Ishikawa (cell line): ENCODE measurements at regions not wholly inside any gene's neighbourhood (a gene's known extent, or its start where the extent isn't known, plus 50 kb on each side); places are given as distances from the start of the nearest gene placed in this dataset.

ENCODE experiments used
- EGR1 ChIP-seq: IDR thresholded peaks from 2 replicates; pipeline ENCODE4 v1.6.1; 2012
- MAX ChIP-seq: IDR thresholded peaks from 2 replicates; pipeline ENCODE4 v1.6.1; 2012
- NFIC ChIP-seq: IDR thresholded peaks from 2 replicates; pipeline ENCODE4 v1.6.1; 2012
- REST ChIP-seq: IDR thresholded peaks from 2 replicates; pipeline ENCODE4 v1.6.1; 2012; ENCODE audit warnings: low read depth, mild to moderate bottlenecking
- TEAD4 ChIP-seq: IDR thresholded peaks from 2 replicates; pipeline ENCODE4 v1.6.1; 2012

- TF ChIP-seq NFIC (no peak), EGR1 (no peak), REST (no peak), TEAD4 (no peak), MAX (no peak)
Measured at GRCh38 chr20:57970856-57971255, 257.6 kb downstream of the ANKRD60 start.
